Mucosa of rectum (tissue), 2 donors: ENCODE measurements at regions not wholly inside any gene's neighbourhood (a gene's known extent, or its start where the extent isn't known, plus 50 kb on each side); places are given as distances from the start of the nearest gene placed in this dataset.
A peak's percentile ranks its signal among the peaks of the same experiment; 100 is the strongest.

Experiments
- H3K27ac ChIP-seq, 2 donors: one replicate each; pipeline ENCODE4 v1.7.0; 2013; ENCODE audit warnings: inconsistent platforms in 2 of 2, low read depth in 2 of 2, low read length in 2 of 2
- H3K27me3 ChIP-seq, 2 donors: one replicate each; pipeline ENCODE4 v1.7.0; 2013; ENCODE audit warnings: low read length in 2 of 2; ENCODE audit not compliant: control insufficient read depth in 2 of 2, insufficient read depth in 2 of 2
- H3K36me3 ChIP-seq, 2 donors: one replicate each; pipeline ENCODE4 v1.7.0; 2013; ENCODE audit warnings: low read length in 2 of 2; ENCODE audit not compliant: control insufficient read depth in 2 of 2, insufficient read depth in 2 of 2
- H3K4me1 ChIP-seq, 2 donors: one replicate each; pipeline ENCODE4 v1.7.0; 2013; ENCODE audit warnings: low read length in 2 of 2, mild to moderate bottlenecking in 1 of 2; ENCODE audit not compliant: control insufficient read depth in 2 of 2, insufficient read depth in 2 of 2
- H3K4me3 ChIP-seq, 2 donors: one replicate each; pipeline ENCODE4 v1.7.0; 2013; ENCODE audit warnings: low read length in 2 of 2
- H3K9ac ChIP-seq, 2 donors: one replicate each; pipeline ENCODE4 v1.7.0; 2013; ENCODE audit warnings: low read length in 2 of 2, low read depth in 1 of 2, mild to moderate bottlenecking in 1 of 2
- H3K9me3 ChIP-seq, 2 donors: one replicate each; pipeline ENCODE4 v1.7.0; 2013; ENCODE audit warnings: low read length in 2 of 2; ENCODE audit not compliant: control insufficient read depth in 2 of 2
- donor health status: healthy.
- donor health status: Normal muscosa, but diverticular disease.

DNA sequence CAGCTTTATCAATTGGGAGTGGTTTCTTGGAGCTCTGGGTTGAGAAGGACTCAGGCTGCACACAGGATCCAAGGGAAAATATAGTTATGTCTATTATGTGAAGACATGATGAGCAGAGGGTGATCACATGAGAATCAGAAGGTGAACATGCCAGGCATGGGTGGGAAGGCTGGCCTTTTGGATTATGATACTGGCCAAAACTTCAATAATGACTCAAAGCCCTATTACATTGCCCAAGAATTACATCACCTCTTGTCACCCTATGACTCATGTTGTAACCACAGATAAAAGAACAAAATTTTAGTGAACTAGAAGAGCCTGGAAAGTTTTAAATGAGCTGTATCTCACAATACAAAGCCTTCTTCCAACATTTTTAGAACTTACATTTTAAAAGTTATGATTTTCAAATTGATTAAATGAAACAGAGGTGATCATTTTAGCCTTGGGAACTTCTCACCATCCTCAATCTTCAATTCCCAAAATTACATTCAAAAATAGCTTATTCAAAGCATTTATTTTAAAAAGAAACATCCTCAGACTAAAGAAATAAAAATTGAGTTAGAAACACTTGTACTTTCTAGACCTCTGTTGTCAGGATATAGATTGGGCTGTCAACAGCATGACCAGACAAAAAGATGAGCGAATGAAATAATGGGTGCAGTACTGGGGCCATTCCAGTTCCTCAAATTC, 428.3 kb downstream of the MBD2 start:
- no peaks in the 10 kb centered on the region for H3K36me3 ChIP-seq
- H3K9ac ChIP-seq = no peak overlapping the region
- peaks cover 2 to 5% of the 10 kb centered on the region in 2 donors for H3K4me1 ChIP-seq
- no peak overlapping the region for H3K4me3 ChIP-seq
- no peaks in the 10 kb centered on the region for H3K27me3 ChIP-seq
- H3K27ac ChIP-seq = no peak overlapping the region
- H3K9me3 ChIP-seq = no peaks in the 10 kb centered on the region

DNA sequence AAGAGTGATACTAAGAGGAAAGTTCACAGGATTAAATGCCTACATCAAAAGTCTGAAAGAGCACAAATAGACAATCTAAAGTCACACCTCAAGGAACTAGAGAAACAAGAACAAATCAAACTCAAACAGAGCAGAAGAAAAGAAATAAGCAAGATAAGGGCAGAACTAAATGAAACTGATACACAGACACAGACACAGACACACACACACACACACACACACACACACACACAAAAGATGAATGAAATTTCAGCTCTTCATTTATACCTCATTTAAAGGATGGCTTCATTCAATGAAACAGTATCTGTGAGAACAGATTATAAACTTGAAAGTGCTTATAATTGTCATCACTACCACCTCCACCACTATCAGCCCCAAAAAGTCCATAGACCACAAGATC, 428.9 kb downstream of the MBD2 start:
- Histone ChIP-seq H3K4me3 (no peak overlapping the region), H3K27ac (no peak overlapping the region)

DNA sequence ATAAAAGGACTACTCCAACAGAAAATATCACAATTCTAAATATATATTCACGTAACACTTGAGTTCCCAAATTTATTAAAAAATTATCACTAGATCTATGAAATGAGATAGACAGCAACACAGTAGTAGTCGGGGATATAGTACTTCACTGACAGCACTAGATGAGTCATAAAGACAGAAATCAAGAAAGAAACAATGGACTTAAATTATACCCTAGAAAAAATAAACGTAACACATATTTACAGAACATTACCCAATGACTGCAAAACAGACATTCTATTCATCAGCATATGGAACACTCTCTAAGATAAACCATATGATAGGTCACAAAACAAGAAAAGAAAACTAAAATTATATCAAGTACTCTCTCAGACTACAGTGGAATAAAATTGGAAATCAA, 429.4 kb downstream of the MBD2 start:
- no peak overlapping the region for H3K27ac ChIP-seq

More for the DNA sequence above, 428.9 kb downstream of the MBD2 start:
- no peak overlapping the region for H3K9ac ChIP-seq
- H3K27me3 ChIP-seq = no peaks in the 10 kb centered on the region
- no peaks in the 10 kb centered on the region for H3K9me3 ChIP-seq
- peaks cover 5 to 6% of the 10 kb centered on the region in 2 donors for H3K4me1 ChIP-seq
- H3K36me3 ChIP-seq = no peaks in the 10 kb centered on the region

DNA sequence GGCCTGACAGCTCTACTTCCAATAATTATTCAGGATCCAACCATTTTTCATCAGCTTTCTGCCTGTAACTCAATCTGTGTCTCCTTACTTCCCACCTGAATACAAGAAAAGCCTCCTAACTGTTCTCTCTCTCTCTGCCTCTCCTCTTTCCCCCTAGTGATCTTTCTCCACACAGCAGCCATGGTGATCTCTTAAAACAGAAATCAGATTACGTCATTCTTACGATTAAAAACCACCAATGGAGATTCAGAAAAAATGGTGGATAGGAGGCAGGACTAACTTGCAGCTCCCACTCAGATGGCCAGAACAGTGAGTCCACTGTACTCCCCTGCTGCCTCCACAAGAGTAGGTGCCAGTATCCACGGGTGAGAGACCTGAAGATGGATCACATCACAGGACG, 431.7 kb downstream of the MBD2 start:
- Histone ChIP-seq H3K4me3 (no peak overlapping the region), H3K27me3 (no peaks in the 10 kb centered on the region), H3K9me3 (no peaks in the 10 kb centered on the region), H3K4me1 (peaks cover 7 to 9% of the 10 kb centered on the region in 2 donors), H3K36me3 (no peaks in the 10 kb centered on the region), H3K27ac (no peak overlapping the region), H3K9ac (no peak overlapping the region)

More for the DNA sequence above, 429.4 kb downstream of the MBD2 start:
- H3K36me3 ChIP-seq = no peaks in the 10 kb centered on the region
- peaks cover 8 to 9% of the 10 kb centered on the region in 2 donors for H3K4me1 ChIP-seq
- H3K27me3 ChIP-seq = no peaks in the 10 kb centered on the region
- H3K9ac ChIP-seq = no peak overlapping the region
- no peaks in the 10 kb centered on the region for H3K9me3 ChIP-seq
- no peak overlapping the region for H3K4me3 ChIP-seq

DNA sequence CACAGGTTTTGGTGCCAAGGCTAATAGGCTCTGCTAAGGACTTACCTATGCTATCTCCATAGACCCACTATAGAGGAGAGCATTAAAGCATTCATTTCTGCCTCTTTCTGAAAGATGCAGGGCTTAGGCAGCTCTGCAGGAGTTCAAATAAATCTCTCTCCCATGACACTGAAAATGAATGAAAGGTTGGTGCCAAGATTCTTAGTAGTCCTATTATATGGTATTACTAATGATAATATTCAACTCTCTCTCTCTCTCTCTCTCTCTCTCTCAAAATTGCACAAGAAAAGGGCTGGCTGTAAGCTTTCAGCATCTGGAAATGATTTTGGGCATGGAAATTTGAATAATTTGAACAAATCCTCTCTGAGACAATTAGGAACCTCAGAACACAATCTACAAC, 433.7 kb downstream of the MBD2 start:
- Histone ChIP-seq H3K27me3 (no peaks in the 10 kb centered on the region), H3K9ac (no peak overlapping the region), H3K4me1 (peaks cover 7% of the 10 kb centered on the region in 2 donors), H3K9me3 (no peaks in the 10 kb centered on the region), H3K27ac (no peak overlapping the region), H3K36me3 (no peaks in the 10 kb centered on the region), H3K4me3 (no peak overlapping the region)

DNA sequence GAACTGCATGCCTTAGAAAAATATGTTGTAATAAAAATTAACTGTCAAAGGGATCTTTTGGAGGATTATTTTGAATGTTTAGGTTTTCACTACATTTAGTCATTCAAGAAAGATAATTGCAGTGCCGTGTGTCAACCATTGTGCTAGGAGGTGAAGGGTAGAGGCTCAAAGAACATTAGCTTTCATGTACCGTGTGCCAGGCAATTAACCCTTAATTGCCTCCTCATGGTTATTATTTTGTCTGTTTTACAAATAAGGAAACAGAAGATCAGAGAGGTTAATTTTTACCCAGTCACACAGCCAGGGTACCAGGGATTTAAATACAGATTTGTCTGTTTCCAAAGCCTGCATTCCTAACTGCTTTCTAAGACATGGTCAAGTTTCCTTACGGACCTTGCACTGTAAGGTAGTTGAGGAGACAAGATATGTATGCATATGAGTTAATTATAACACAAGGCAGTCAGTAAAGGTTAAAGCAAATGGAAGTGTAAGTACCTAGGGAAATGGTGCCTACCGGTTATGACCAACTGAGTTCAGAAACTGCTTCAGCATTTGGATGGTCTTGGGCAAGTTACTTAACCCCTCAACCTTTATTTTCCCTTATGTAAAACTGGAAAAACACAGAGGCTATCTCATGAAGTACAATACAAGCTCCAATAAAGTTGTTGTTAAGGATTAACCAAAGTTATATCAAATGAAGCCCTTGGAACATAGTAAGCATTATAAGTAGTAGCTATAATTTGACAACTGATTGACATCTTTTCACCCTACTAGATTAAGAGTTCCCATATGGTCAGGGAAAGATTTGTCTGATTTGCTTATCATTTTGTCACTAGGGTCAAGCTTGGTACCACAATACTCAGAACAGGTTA, 434.9 kb downstream of the MBD2 start:
- peak overlapping the region; percentile 39 to 40 for H3K27ac ChIP-seq
- no peaks in the 10 kb centered on the region for H3K27me3 ChIP-seq
- peak overlapping the region in 1 of 2 donors; percentile 40 for H3K4me3 ChIP-seq
- no peak overlapping the region for H3K9ac ChIP-seq
- no peaks in the 10 kb centered on the region for H3K9me3 ChIP-seq
- peaks cover 7% of the 10 kb centered on the region in 2 donors for H3K4me1 ChIP-seq
- H3K36me3 ChIP-seq = no peaks in the 10 kb centered on the region

DNA sequence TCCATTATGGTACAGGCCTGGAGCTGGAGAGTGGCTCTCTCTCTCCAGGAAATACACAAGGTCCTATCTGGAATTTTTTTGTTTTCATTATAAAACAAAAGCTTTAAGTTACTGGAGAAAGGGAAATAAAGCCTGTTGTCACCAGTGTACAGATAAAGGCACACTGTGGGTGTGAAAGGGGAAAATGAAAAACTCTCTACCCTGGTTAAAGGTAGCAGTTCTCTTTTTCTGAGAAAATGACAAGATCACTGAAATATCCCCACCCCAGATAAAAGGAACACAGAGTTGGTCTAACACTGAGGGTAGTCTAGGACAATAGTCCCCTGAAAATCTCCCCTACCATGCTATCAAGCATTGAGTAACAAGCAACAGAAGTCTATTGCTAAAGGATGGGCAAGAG, 438.7 kb downstream of the MBD2 start:
- H3K27me3 ChIP-seq = no peaks in the 10 kb centered on the region
- no peak overlapping the region for H3K4me3 ChIP-seq
- H3K36me3 ChIP-seq = no peaks in the 10 kb centered on the region
- H3K9ac ChIP-seq = no peak overlapping the region
- peaks cover 6 to 7% of the 10 kb centered on the region in 2 donors for H3K4me1 ChIP-seq
- H3K27ac ChIP-seq = no peak overlapping the region
- H3K9me3 ChIP-seq = no peaks in the 10 kb centered on the region

DNA sequence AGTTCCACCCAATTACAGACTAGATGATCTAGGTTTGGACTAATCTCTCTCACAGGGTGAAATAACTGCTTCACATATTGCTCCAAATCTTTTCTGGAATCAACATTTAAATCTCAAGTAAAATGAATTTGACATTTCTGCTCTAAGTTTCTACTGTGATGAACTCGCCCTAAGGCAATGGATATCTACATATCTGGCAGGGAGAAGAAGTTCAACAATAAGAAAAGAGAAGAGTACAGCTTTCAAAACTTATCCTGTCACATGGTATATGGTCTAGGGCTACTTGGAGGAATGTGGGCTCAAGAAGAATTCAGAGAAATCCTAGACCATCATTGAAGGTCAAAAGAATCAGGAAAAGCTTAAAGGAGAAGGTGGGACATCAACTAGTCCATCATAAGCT, 440.2 kb downstream of the MBD2 start:
- no peaks in the 10 kb centered on the region for H3K27me3 ChIP-seq
- no peak overlapping the region for H3K4me3 ChIP-seq
- H3K4me1 ChIP-seq = no peaks in the 10 kb centered on the region
- H3K36me3 ChIP-seq = no peaks in the 10 kb centered on the region
- H3K9me3 ChIP-seq = no peaks in the 10 kb centered on the region
- no peak overlapping the region for H3K27ac ChIP-seq
- H3K9ac ChIP-seq = no peak overlapping the region

DNA sequence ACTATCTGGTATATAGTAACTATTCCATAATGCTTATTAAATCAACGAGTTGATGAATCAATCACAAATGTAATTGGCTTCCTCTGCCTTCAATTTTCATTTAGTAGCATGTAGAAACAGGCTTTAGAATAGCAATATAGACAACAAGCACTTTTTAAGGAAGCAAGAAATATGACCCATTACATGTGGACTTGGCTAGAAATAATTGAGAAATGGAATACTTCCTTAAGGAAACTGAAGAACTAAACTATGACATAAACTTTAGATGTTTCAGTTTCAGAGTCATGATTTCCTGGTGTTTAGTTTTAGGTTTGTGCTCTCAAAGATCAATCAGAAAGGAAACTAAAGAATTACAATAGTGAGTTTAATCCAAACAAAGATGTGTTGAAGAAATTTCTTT, 443.8 kb downstream of the MBD2 start:
- Histone ChIP-seq H3K4me1 (no peaks in the 10 kb centered on the region), H3K4me3 (no peak overlapping the region), H3K36me3 (no peaks in the 10 kb centered on the region), H3K9me3 (no peaks in the 10 kb centered on the region), H3K9ac (no peak overlapping the region), H3K27ac (no peak overlapping the region), H3K27me3 (no peaks in the 10 kb centered on the region)

DNA sequence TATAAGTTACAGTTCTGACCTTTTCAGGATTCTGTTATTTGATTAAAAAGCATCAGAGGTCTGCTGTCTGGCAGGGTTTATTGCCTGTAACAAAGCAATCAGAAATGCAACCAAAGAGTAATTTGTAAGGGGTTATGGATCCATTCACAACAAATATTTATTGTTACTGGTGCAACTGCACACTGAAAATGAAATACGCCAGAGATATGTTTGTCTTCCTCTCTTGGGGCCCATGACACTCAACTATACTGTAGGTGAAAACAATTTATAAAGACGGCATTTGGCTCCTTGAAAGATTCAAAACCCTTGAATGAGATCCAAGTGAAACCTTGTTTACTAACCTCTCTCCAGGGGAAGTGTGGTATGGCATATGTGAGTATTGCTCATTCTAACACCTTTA, 452.2 kb downstream of the MBD2 start:
- Histone ChIP-seq H3K27ac (no peak overlapping the region), H3K9me3 (no peaks in the 10 kb centered on the region), H3K27me3 (no peaks in the 10 kb centered on the region), H3K4me3 (no peak overlapping the region), H3K9ac (no peak overlapping the region), H3K36me3 (no peaks in the 10 kb centered on the region), H3K4me1 (no peaks in the 10 kb centered on the region)
